Lung (tissue), 11 donors: ENCODE measurements at regions not wholly inside any gene's neighbourhood (a gene's known extent, or its start where the extent isn't known, plus 50 kb on each side); places are given as distances from the start of the nearest gene placed in this dataset.
"Not testable (repeated sequence)": the region's sequence is repeated elsewhere in the genome, so short reads cannot be mapped to it uniquely, and the experiment has no call there.

Experiments
- ATAC-seq: fragments of 200-7000 bp; cut with Tn5 transposase; one replicate; pipeline ENCODE4 v1.9.1; 2020; ENCODE audit warnings: moderate number of reproducible peaks; ENCODE audit not compliant: insufficient read depth, low FRiP score
- DNase-seq, 3 donors: peaks; one replicate each; pipeline ENCODE4 v3.0.0-alpha.2; 2013 to 2017
- H3K27ac ChIP-seq, 2 donors: one replicate each; pipeline ENCODE4 v1.5.1; 2013; ENCODE audit warnings: mild to moderate bottlenecking in 2 of 2, moderate library complexity in 2 of 2, control low read depth in 1 of 2, inconsistent platforms in 1 of 2, low read depth in 1 of 2, low read length in 1 of 2
- H3K27me3 ChIP-seq, 3 donors: one replicate each; pipeline ENCODE4 v1.5.1; 2013; ENCODE audit warnings: low read length in 2 of 3; ENCODE audit not compliant: control insufficient read depth in 3 of 3, insufficient read depth in 3 of 3
- H3K36me3 ChIP-seq, 4 donors: one replicate each; pipeline ENCODE4 v1.5.1; 2013; ENCODE audit warnings: low read length in 4 of 4, mild to moderate bottlenecking in 1 of 4, moderate library complexity in 1 of 4; ENCODE audit not compliant: control insufficient read depth in 4 of 4, insufficient read depth in 4 of 4
- H3K4me1 ChIP-seq, 5 donors: one replicate each; pipeline ENCODE4 v1.5.1; 2013; ENCODE audit warnings: low read length in 5 of 5, mild to moderate bottlenecking in 2 of 5, moderate library complexity in 1 of 5; ENCODE audit not compliant: control insufficient read depth in 5 of 5, insufficient read depth in 5 of 5
- H3K4me3 ChIP-seq: one replicate; pipeline ENCODE4 v1.5.1; 2013; ENCODE audit warnings: mild to moderate bottlenecking, control low read depth, moderate library complexity
- H3K9ac ChIP-seq, 2 donors: one replicate each; pipeline ENCODE4 v1.5.1; 2013; ENCODE audit warnings: low read length in 2 of 2, control low read depth in 1 of 2; ENCODE audit not compliant: insufficient read depth in 1 of 2
- H3K9me3 ChIP-seq, 4 donors: one replicate each; pipeline ENCODE4 v1.5.1; 2013; ENCODE audit warnings: low read length in 3 of 4, mild to moderate bottlenecking in 1 of 4, moderate library complexity in 1 of 4; ENCODE audit not compliant: control insufficient read depth in 4 of 4, insufficient read depth in 3 of 4
- WGBS, 2 donors: extraction: QIAGEN DNeasy Blood & Tissue Kit; methylation state at CpG; one replicate each; pipeline ENCODE4 v1.1.7; 2013; 5-methylcytosine and 5-hydroxymethylcytosine counted together
- TF ChIP-seq, protein P1 (sequence below): IDR thresholded peaks from 2 replicates; pipeline ENCODE4 v1.5.1; 2012; ENCODE audit warnings: mild to moderate bottlenecking; ENCODE audit errors: control extremely low read depth, extremely low read depth
- donor health status: control.
- donor health status: control.
- donor health status: Bipolar disorder and iron deficiency.
- donor health status: healthy.
- donor health status: DM: yes; HTN: yes; CAD: no.

- Histone ChIP-seq H3K4me3 (no peak overlapping the region), H3K36me3 (no peaks in the 10 kb centered on the region), H3K4me1 (no peaks in the 10 kb centered on the region), H3K9me3 (no peaks in the 10 kb centered on the region), H3K9ac (no peak overlapping the region), H3K27ac (no peak overlapping the region), H3K27me3 (no peaks in the 10 kb centered on the region)
- no peak for DNase-seq
- no peak for ATAC-seq
- TF ChIP-seq, protein P1, sequence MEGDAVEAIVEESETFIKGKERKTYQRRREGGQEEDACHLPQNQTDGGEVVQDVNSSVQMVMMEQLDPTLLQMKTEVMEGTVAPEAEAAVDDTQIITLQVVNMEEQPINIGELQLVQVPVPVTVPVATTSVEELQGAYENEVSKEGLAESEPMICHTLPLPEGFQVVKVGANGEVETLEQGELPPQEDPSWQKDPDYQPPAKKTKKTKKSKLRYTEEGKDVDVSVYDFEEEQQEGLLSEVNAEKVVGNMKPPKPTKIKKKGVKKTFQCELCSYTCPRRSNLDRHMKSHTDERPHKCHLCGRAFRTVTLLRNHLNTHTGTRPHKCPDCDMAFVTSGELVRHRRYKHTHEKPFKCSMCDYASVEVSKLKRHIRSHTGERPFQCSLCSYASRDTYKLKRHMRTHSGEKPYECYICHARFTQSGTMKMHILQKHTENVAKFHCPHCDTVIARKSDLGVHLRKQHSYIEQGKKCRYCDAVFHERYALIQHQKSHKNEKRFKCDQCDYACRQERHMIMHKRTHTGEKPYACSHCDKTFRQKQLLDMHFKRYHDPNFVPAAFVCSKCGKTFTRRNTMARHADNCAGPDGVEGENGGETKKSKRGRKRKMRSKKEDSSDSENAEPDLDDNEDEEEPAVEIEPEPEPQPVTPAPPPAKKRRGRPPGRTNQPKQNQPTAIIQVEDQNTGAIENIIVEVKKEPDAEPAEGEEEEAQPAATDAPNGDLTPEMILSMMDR: no peak
- 87 to 88% methylated on average over 1 of the region's 1 CpG for whole genome bisulfite sequencing, 2 donors
Observed at GRCh38 chr4:63090641-63091040, 1318.6 kb downstream of the TECRL start.

DNA sequence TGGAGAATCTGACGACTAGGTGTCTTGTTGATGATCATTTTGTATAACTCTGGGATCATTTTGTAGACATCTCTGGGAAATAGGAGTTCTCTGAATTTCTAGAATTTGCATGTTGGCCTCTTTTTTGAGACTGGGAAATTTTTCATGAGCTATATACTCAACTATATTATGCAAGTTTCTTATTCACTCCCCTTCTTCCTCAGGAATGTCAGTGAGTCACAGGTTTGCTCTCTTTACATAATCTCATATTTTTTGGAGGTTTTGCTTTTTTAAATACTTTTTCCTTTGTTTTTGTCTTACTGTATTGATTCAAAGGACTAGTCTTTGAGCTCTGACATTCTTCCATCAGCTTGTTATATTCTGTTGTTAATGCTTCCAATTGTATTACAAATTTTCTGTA lies 1324.2 kb downstream of the TECRL start:
- Histone ChIP-seq H3K9me3 (peaks cover 0 to 5% (median 2%) of the 10 kb centered on the region in 4 donors), H3K27ac (no peak overlapping the region), H3K9ac (no peak overlapping the region), H3K4me3 (no peak overlapping the region), H3K36me3 (no peaks in the 10 kb centered on the region), H3K4me1 (no peaks in the 10 kb centered on the region), H3K27me3 (no peaks in the 10 kb centered on the region)
- 84 to 92% methylated on average over 1 of the region's 1 CpG for WGBS, 2 donors
- ATAC-seq: no peak
- DNase-seq: no peak
- TF ChIP-seq, protein P1: no peak

DNA sequence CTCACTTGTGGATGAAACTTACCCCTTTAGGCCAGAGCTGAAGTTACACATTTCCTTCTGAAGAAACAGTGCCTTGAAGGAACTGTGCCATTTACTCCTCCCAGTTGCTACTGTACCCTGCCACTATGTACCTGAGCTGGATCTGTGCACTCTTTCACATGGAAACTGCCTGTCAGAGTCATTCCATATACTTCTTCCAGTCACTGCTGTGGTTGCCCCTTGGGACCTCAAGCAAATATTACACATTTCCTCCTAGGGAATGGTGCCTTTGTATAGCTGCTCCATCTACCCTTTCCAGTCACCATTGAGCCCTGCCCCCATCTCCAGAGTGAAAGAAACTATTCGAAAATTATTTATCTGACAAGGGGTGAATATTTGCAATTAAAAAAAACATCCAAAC lies 1328.3 kb downstream of the TECRL start:
- Histone ChIP-seq H3K27me3 (no peaks in the 10 kb centered on the region), H3K27ac (no peak overlapping the region), H3K4me3 (no peak overlapping the region), H3K9me3 (peaks cover 0 to 5% (median 2%) of the 10 kb centered on the region in 4 donors), H3K36me3 (no peaks in the 10 kb centered on the region), H3K4me1 (no peaks in the 10 kb centered on the region), H3K9ac (no peak overlapping the region)
- no peak for ATAC-seq
- DNase-seq: no peak
- TF ChIP-seq, protein P1: no peak
- WGBS, 2 donors: 53 to 60% methylated on average over 1 of the region's 1 CpG

- H3K9ac ChIP-seq: no peak overlapping the region
- ATAC-seq (no peak), DNase-seq (no peak)
- TF ChIP-seq, protein P1: no peak
- no peaks in the 10 kb centered on the region for H3K27me3 ChIP-seq
- no peaks in the 10 kb centered on the region for H3K36me3 ChIP-seq
- no peak overlapping the region for H3K4me3 ChIP-seq
- WGBS, 2 donors: 52 to 69% methylated on average over 4 of the region's 4 CpGs
- H3K4me1 ChIP-seq: no peaks in the 10 kb centered on the region
- H3K27ac ChIP-seq: no peak overlapping the region
- H3K9me3 ChIP-seq: peaks cover 0 to 3% (median 0%) of the 10 kb centered on the region in 4 donors
Observed at GRCh38 chr4:63063760-63064159, 1345.5 kb downstream of the TECRL start.

GRCh38 chr4:63062891-63063290 lies 1346.4 kb downstream of the TECRL start:
- ATAC-seq, H3K27ac ChIP-seq, DNase-seq, H3K36me3 ChIP-seq, H3K4me3 ChIP-seq, H3K9me3 ChIP-seq, H3K27me3 ChIP-seq, H3K4me1 ChIP-seq, H3K9ac ChIP-seq: not testable (repeated sequence)
- WGBS, 2 donors: 83 to 91% methylated on average over 3 of the region's 3 CpGs
